Esophagus squamous epithelium (tissue), 5 donors: ENCODE measurements at regions not wholly inside any gene's neighbourhood (a gene's known extent, or its start where the extent isn't known, plus 50 kb on each side); places are given as distances from the start of the nearest gene placed in this dataset.

Experiments used
- DNase-seq: peaks from one replicate; lab custom pipeline; 2025; lab: John Stamatoyannopoulos, UW
- H3K27ac ChIP-seq, 4 donors: fragments of 200-600 bp; sonication (generic); one replicate each; pipeline ENCODE4 v1.5.1; 2016 to 2019; ENCODE audit warnings: mild to moderate bottlenecking in 1 of 4
- H3K27me3 ChIP-seq, 4 donors: fragments of 200-600 bp; sonication (generic); 1 replicate in 3 of 4; 2 replicates in 1 of 4; pipeline versions ENCODE4 v1.5.1 to v1.6.0; 2017 to 2021; ENCODE audit warnings: antibody characterized with exemption in 1 of 4
- H3K36me3 ChIP-seq, 3 donors: fragments of 200-600 bp; sonication (generic); one replicate each; pipeline ENCODE4 v1.5.1; 2016 to 2019
- H3K4me1 ChIP-seq, 3 donors: fragments of 200-600 bp; sonication (generic); one replicate each; pipeline ENCODE4 v1.5.1; 2017 to 2019
- H3K4me3 ChIP-seq, 4 donors: fragments of 200-600 bp; sonication (generic); 1 replicate in 3 of 4; 2 replicates in 1 of 4; pipeline ENCODE4 v1.5.1; 2016 to 2019; ENCODE audit warnings: mild to moderate bottlenecking in 2 of 4, moderate library complexity in 1 of 4
- H3K9me3 ChIP-seq, 3 donors: fragments of 200-600 bp; sonication (generic); one replicate each; pipeline ENCODE4 v1.5.1; 2016 to 2019
- CTCF ChIP-seq, 6 experiments: fragments of 450-650 bp in 4 of 6; fragments of 200-600 bp in 2 of 6; sonication (generic) in 2 of 6; IDR thresholded peaks; one replicate each; pipeline ENCODE4 v1.5.1; 2016 to 2019; ENCODE audit warnings: antibody characterized with exemption in 6 of 6, mild to moderate bottlenecking in 4 of 6, moderate library complexity in 4 of 6
- POLR2A ChIP-seq, 4 donors: fragments of 450-650 bp; IDR thresholded peaks; one replicate each; pipeline ENCODE4 v1.6.1; 2017; ENCODE audit warnings: antibody characterized with exemption in 4 of 4, mild to moderate bottlenecking in 4 of 4, moderate library complexity in 3 of 4
- WGBS, 2 donors: methylation state at CpG; one replicate each; pipeline ENCODE4 v1.1.5; 2018; 5-methylcytosine and 5-hydroxymethylcytosine counted together
- intact Hi-C: fragments of 100-400 bp; cut with DNase I; formaldehyde crosslinking; loops from one replicate; pipeline ENCODE4 v1.15.0; 2022
- donor health status: DM: yes; HTN: yes; CAD: no.

GRCh38 chr5:123786411-123786810, 274.4 kb downstream of the CSNK1G3 start:
- peaks cover 0 to 20% (median 9%) of the 10 kb centered on the region in 3 donors for H3K4me1 ChIP-seq
- peaks cover 0 to 10% (median 0%) of the 10 kb centered on the region in 4 donors for H3K27me3 ChIP-seq
- H3K27ac ChIP-seq: no peak overlapping the region
- H3K9me3 ChIP-seq: peaks cover 0 to 18% (median 6%) of the 10 kb centered on the region in 3 donors
- no peak overlapping the region for H3K4me3 ChIP-seq
- H3K36me3 ChIP-seq: no peaks in the 10 kb centered on the region
- no peak for DNase-seq
- intact Hi-C loops: no loop called here
- 49 to 68% methylated on average over 5 of the region's 5 CpGs for WGBS, 2 donors
- TF ChIP-seq CTCF (IDR thresholded peaks at IDR 0.05): no peak
- TF ChIP-seq POLR2A (IDR thresholded peaks at IDR 0.05): no peak

GRCh38 chr5:123785162-123786071, 273.4 kb downstream of the CSNK1G3 start:
- Histone ChIP-seq H3K4me1 (peaks cover 0 to 20% (median 9%) of the 10 kb centered on the region in 3 donors), H3K27me3 (peaks cover 0 to 10% (median 0%) of the 10 kb centered on the region in 4 donors), H3K9me3 (peaks cover 0 to 18% (median 6%) of the 10 kb centered on the region in 3 donors), H3K4me3 (peak overlapping the region in 1 of 4 donors; percentile 8), H3K36me3 (no peaks in the 10 kb centered on the region), H3K27ac (no peak overlapping the region)
- WGBS, 2 donors: 26 to 27% methylated on average over 5 of the region's 5 CpGs
- TF ChIP-seq POLR2A (IDR thresholded peaks at IDR 0.05) (no peak), CTCF (IDR thresholded peaks at IDR 0.05) (no peak)
- DNase-seq: no peak
- intact Hi-C loops: no loop called here

GRCh38 chr5:123783421-123783820, 271.4 kb downstream of the CSNK1G3 start:
- TF ChIP-seq CTCF (IDR thresholded peaks at IDR 0.05): no peak
- Histone ChIP-seq H3K9me3 (no peaks in the 10 kb centered on the region), H3K36me3 (no peaks in the 10 kb centered on the region), H3K4me1 (peaks cover 0 to 20% (median 9%) of the 10 kb centered on the region in 3 donors), H3K27me3 (peaks cover 0 to 10% (median 0%) of the 10 kb centered on the region in 4 donors), H3K27ac (no peak overlapping the region), H3K4me3 (no peak overlapping the region)
- intact Hi-C loops: no loop called here
- WGBS, 2 donors: 26 to 28% methylated on average over 1 of the region's 1 CpG
- no peak for DNase-seq

GRCh38 chr5:123778641-123779040, 266.7 kb downstream of the CSNK1G3 start:
- Histone ChIP-seq H3K4me1 (no peaks in the 10 kb centered on the region), H3K4me3 (no peak overlapping the region), H3K36me3 (no peaks in the 10 kb centered on the region), H3K27me3 (peaks cover 0 to 1% (median 0%) of the 10 kb centered on the region in 4 donors), H3K27ac (no peak overlapping the region), H3K9me3 (no peaks in the 10 kb centered on the region)
- no peak for DNase-seq
- 73 to 89% methylated on average over 3 to 7 of the region's 7 CpGs for WGBS, 2 donors
- TF ChIP-seq POLR2A (IDR thresholded peaks at IDR 0.05) (no peak), CTCF (IDR thresholded peaks at IDR 0.05) (no peak)
- intact Hi-C loops: no loop called here

GRCh38 chr5:123776761-123777160, 264.8 kb downstream of the CSNK1G3 start:
- H3K4me1 ChIP-seq: no peaks in the 10 kb centered on the region
- H3K27ac ChIP-seq: no peak overlapping the region
- peaks cover 0 to 9% (median 0%) of the 10 kb centered on the region in 3 donors for H3K9me3 ChIP-seq
- no peak overlapping the region for H3K4me3 ChIP-seq
- intact Hi-C loops: no loop called here
- TF ChIP-seq CTCF (IDR thresholded peaks at IDR 0.05): no peak
- TF ChIP-seq POLR2A (IDR thresholded peaks at IDR 0.05): no peak
- no peaks in the 10 kb centered on the region for H3K27me3 ChIP-seq
- no peak for DNase-seq
- no peaks in the 10 kb centered on the region for H3K36me3 ChIP-seq
